Hepatic stellate cell (primary cell): ENCODE measurements at regions not wholly inside any gene's neighbourhood (a gene's known extent, or its start where the extent isn't known, plus 50 kb on each side); places are given as distances from the start of the nearest gene placed in this dataset.
"Not testable (repeated sequence)": the region's sequence is repeated elsewhere in the genome, so short reads cannot be mapped to it uniquely, and the experiment has no call there.

Experiments
- DNase-seq: peaks from one replicate; pipeline ENCODE4 v3.0.0; 2011; ENCODE audit warnings: low spot score

GRCh38 chr1:29387210-29387609 lies 150.9 kb downstream of the PTPRU start:
- no peak for DNase-seq

- DNase-seq, result not testable (repeated sequence)
Measured at GRCh38 chr1:29386453-29386852, 150.1 kb downstream of the PTPRU start.

GRCh38 chr1:29385966-29386365 lies 149.6 kb downstream of the PTPRU start:
- DNase-seq, result no peak

- no peak for DNase-seq
Measured at GRCh38 chr1:29384496-29385015, 148.2 kb downstream of the PTPRU start.

- DNase-seq, result no peak
Measured at GRCh38 chr1:29383746-29384371, 147.5 kb downstream of the PTPRU start.

- DNase-seq, result no peak
Measured at GRCh38 chr1:29382851-29383745, 146.8 kb downstream of the PTPRU start.

- no peak for DNase-seq
Measured at GRCh38 chr1:29381426-29381825, 145.1 kb downstream of the PTPRU start.

GRCh38 chr1:29380532-29380931 lies 144.2 kb downstream of the PTPRU start:
- DNase-seq, result no peak

- DNase-seq, result no peak
Measured at GRCh38 chr1:29379443-29380073, 143.2 kb downstream of the PTPRU start.
